ENCODE measurements at regions not wholly inside any gene's neighbourhood (a gene's known extent, or its start where the extent isn't known, plus 50 kb on each side); places are given as distances from the start of the nearest gene placed in this dataset.

DNA sequence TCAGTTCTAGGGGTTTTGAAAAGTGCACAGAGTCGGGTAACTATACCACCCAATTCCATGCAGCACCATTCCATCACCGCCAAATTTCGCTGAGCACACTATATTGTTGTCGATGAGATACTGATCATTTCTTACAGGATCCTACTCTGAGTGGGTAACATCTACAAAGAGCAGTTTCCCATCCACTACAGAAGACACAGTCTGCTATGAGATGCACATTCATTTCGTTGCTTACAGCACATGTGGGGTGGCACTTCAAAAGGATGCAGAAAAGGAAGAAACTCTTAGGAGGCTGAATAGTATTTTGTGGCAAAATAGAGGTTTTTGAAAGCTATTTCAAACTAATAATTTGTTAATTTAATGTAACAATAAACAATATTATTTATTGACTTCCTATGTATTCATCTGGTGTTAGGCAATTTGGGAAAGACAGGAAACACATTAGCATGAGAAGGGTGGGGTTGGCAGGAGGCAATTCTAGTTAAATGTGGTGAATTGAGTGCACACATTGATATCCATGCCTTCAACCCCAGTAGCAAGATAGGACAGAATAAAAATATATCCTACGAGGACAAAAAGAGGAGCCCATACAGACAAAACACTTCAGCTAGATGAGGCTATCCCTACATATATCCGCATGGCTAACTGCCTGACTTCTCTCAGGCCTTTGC is 186.8 kb upstream of the PARP11 start:
- no peak overlapping the region for H2AFZ ChIP-seq (ENCODE audit: low read depth, low read length)
- no peak overlapping the region for H3K4me2 ChIP-seq (ENCODE audit: low read length)
- H3K9me3 ChIP-seq (ENCODE audit: low read length) = no peaks in the 10 kb centered on the region
- no peaks in the 10 kb centered on the region for H3K79me2 ChIP-seq (replicated peaks; ENCODE audit: insufficient read depth, low read length)
- no peaks in the 10 kb centered on the region for H3K27me3 ChIP-seq (ENCODE audit: insufficient read depth, low read depth, low read length)
- H4K20me1 ChIP-seq (ENCODE audit: insufficient read depth) = no peaks in the 10 kb centered on the region
- TF ChIP-seq, protein P1, sequence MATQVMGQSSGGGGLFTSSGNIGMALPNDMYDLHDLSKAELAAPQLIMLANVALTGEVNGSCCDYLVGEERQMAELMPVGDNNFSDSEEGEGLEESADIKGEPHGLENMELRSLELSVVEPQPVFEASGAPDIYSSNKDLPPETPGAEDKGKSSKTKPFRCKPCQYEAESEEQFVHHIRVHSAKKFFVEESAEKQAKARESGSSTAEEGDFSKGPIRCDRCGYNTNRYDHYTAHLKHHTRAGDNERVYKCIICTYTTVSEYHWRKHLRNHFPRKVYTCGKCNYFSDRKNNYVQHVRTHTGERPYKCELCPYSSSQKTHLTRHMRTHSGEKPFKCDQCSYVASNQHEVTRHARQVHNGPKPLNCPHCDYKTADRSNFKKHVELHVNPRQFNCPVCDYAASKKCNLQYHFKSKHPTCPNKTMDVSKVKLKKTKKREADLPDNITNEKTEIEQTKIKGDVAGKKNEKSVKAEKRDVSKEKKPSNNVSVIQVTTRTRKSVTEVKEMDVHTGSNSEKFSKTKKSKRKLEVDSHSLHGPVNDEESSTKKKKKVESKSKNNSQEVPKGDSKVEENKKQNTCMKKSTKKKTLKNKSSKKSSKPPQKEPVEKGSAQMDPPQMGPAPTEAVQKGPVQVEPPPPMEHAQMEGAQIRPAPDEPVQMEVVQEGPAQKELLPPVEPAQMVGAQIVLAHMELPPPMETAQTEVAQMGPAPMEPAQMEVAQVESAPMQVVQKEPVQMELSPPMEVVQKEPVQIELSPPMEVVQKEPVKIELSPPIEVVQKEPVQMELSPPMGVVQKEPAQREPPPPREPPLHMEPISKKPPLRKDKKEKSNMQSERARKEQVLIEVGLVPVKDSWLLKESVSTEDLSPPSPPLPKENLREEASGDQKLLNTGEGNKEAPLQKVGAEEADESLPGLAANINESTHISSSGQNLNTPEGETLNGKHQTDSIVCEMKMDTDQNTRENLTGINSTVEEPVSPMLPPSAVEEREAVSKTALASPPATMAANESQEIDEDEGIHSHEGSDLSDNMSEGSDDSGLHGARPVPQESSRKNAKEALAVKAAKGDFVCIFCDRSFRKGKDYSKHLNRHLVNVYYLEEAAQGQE (IDR thresholded peaks at IDR 0.05; ENCODE audit: borderline replicate concordance) = no peak
- no peak for TF ChIP-seq SMC3 (conservative IDR thresholded peaks at IDR 0.05; ENCODE audit: poor library complexity)
- TF ChIP-seq EP300 (conservative IDR thresholded peaks at IDR 0.05; ENCODE audit: poor library complexity, severe bottlenecking) = no peak
- no peak for TF ChIP-seq TAF1 (IDR thresholded peaks at IDR 0.05; ENCODE audit: low read depth)
- TF ChIP-seq, protein P2, sequence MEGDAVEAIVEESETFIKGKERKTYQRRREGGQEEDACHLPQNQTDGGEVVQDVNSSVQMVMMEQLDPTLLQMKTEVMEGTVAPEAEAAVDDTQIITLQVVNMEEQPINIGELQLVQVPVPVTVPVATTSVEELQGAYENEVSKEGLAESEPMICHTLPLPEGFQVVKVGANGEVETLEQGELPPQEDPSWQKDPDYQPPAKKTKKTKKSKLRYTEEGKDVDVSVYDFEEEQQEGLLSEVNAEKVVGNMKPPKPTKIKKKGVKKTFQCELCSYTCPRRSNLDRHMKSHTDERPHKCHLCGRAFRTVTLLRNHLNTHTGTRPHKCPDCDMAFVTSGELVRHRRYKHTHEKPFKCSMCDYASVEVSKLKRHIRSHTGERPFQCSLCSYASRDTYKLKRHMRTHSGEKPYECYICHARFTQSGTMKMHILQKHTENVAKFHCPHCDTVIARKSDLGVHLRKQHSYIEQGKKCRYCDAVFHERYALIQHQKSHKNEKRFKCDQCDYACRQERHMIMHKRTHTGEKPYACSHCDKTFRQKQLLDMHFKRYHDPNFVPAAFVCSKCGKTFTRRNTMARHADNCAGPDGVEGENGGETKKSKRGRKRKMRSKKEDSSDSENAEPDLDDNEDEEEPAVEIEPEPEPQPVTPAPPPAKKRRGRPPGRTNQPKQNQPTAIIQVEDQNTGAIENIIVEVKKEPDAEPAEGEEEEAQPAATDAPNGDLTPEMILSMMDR (IDR thresholded peaks at IDR 0.05; ENCODE audit: poor library complexity, severe bottlenecking) = no peak
- no peak for TF ChIP-seq MXI1 (conservative IDR thresholded peaks at IDR 0.05; ENCODE audit: poor library complexity, severe bottlenecking)
- no peak for TF ChIP-seq EZH2 (IDR thresholded peaks at IDR 0.05; ENCODE audit: borderline replicate concordance, insufficient read depth, low read length, poor library complexity, severe bottlenecking)
- TF ChIP-seq RAD21 (conservative IDR thresholded peaks at IDR 0.05) = no peak
- no peak overlapping the region for H3K4me3 ChIP-seq (ENCODE audit: low read length)
- H3K9me2 ChIP-seq (ENCODE audit: insufficient read depth, low read length) = no peaks in the 10 kb centered on the region
- no peak overlapping the region for H3K27ac ChIP-seq (ENCODE audit: low read length)
- no peaks in the 10 kb centered on the region for H3K36me3 ChIP-seq (ENCODE audit: insufficient read depth, low read length)
- no peak overlapping the region for H3K9ac ChIP-seq (ENCODE audit: low read length)
- no peaks in the 10 kb centered on the region for H3F3A ChIP-seq (ENCODE audit: insufficient read depth, low read length, poor library complexity, severe bottlenecking)

DNA sequence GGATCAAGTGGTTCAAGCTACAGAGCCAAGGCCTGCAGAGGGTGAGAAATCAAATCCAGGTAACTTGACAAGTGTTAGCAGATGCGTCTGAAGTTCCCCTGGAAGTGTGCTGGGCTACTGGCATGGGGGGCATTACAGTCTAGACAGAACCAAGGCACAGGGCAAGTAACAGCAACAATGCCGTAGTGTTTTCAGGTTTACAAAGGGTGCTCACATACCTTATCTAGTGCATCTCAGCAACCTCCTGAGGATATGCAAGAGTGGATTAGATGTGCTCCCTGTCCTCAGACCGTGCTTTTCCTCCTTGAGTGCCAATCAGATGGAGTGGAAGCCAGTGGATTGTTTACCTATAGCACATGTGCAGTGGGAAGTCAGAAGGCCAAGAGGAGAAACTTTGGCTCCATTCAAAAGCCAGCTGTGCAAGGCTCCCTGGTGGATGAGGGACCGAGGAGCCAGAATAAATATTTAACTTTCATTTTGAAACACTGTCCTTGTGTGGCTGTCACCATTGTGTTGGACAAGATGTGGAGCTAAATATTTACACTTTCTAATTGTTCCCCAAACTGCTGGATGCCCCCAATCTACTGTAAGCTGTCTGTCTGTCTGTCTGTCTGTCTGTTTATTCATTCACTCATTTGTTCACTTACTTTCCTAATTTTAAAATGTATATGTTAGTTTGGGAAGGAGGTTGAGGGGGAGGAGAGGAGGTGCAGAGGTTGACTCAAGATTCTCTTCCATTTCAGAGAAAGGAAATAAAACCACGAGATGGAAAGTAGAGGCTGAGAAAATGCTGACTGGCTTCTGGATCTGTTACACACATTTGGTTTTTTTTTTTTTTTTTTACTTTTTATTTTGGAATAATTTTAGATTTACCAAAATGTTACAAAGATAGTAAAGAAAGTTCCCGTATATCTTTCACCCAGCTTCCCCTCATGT is 184.0 kb upstream of the PARP11 start:
- no peaks in the 10 kb centered on the region for H3K9me3 ChIP-seq (ENCODE audit: low read length)
- H3K36me3 ChIP-seq (ENCODE audit: insufficient read depth, low read length) = no peaks in the 10 kb centered on the region
- H3K4me2 ChIP-seq (ENCODE audit: low read length) = no peak overlapping the region
- no peak for TF ChIP-seq RAD21 (conservative IDR thresholded peaks at IDR 0.05)
- TF ChIP-seq, protein P2 (IDR thresholded peaks at IDR 0.05; ENCODE audit: poor library complexity, severe bottlenecking) = no peak
- no peak for TF ChIP-seq POLR2AphosphoS5 (IDR thresholded peaks at IDR 0.05)
- TF ChIP-seq, protein P1 (IDR thresholded peaks at IDR 0.05; ENCODE audit: borderline replicate concordance) = no peak
- TF ChIP-seq SMC3 (conservative IDR thresholded peaks at IDR 0.05; ENCODE audit: poor library complexity) = no peak
- TF ChIP-seq MXI1 (conservative IDR thresholded peaks at IDR 0.05; ENCODE audit: poor library complexity, severe bottlenecking) = no peak
- TF ChIP-seq TAF1 (IDR thresholded peaks at IDR 0.05; ENCODE audit: low read depth) = no peak
- TF ChIP-seq EZH2 (IDR thresholded peaks at IDR 0.05; ENCODE audit: borderline replicate concordance, insufficient read depth, low read length, poor library complexity, severe bottlenecking) = no peak
- TF ChIP-seq EP300 (conservative IDR thresholded peaks at IDR 0.05; ENCODE audit: poor library complexity, severe bottlenecking) = no peak
- H2AFZ ChIP-seq (ENCODE audit: low read depth, low read length) = no peak overlapping the region
- H3K27ac ChIP-seq (ENCODE audit: low read length) = no peak overlapping the region
- H4K20me1 ChIP-seq (ENCODE audit: insufficient read depth) = no peaks in the 10 kb centered on the region
- no peaks in the 10 kb centered on the region for H3F3A ChIP-seq (ENCODE audit: insufficient read depth, low read length, poor library complexity, severe bottlenecking)
- H3K79me2 ChIP-seq (replicated peaks; ENCODE audit: insufficient read depth, low read length) = no peaks in the 10 kb centered on the region
- H3K9me2 ChIP-seq (ENCODE audit: insufficient read depth, low read length) = no peaks in the 10 kb centered on the region
- H3K27me3 ChIP-seq (ENCODE audit: insufficient read depth, low read depth, low read length) = no peaks in the 10 kb centered on the region
- H3K4me3 ChIP-seq (ENCODE audit: low read length) = no peak overlapping the region
- no peak overlapping the region for H3K9ac ChIP-seq (ENCODE audit: low read length)
